BLaER1 (cell line): ENCODE measurements at regions not wholly inside any gene's neighbourhood (a gene's known extent, or its start where the extent isn't known, plus 50 kb on each side); places are given as distances from the start of the nearest gene placed in this dataset.

ENCODE experiments used
- H3K27ac ChIP-seq: shearing (Covaris generic); formaldehyde crosslinking; 2 replicates; pipeline ENCODE4 v1.8.1; 2022
- H3K27me3 ChIP-seq: shearing (Covaris generic); formaldehyde crosslinking; 2 replicates; pipeline ENCODE4 v1.8.1; 2022
- H3K36me3 ChIP-seq: shearing (Covaris generic); formaldehyde crosslinking; 2 replicates; pipeline ENCODE4 v1.8.1; 2022
- H3K4me1 ChIP-seq: shearing (Covaris generic); formaldehyde crosslinking; 2 replicates; pipeline ENCODE4 v1.8.1; 2022
- H3K4me2 ChIP-seq: shearing (Covaris generic); formaldehyde crosslinking; 2 replicates; pipeline ENCODE4 v1.8.1; 2022
- H3K4me3 ChIP-seq: shearing (Covaris generic); formaldehyde crosslinking; 2 replicates; pipeline ENCODE4 v1.8.1; 2022
- H3K9ac ChIP-seq: shearing (Covaris generic); formaldehyde crosslinking; 2 replicates; pipeline ENCODE4 v1.8.1; 2022
- H3K9me3 ChIP-seq: shearing (Covaris generic); formaldehyde crosslinking; 2 replicates; pipeline ENCODE4 v1.8.1; 2022
- H4K20me1 ChIP-seq: shearing (Covaris generic); formaldehyde crosslinking; 2 replicates; pipeline ENCODE4 v1.8.1; 2022
- Cebpa-rat ChIP-seq: shearing (Covaris generic); IDR thresholded peaks from 2 replicates; pipeline ENCODE4 v1.8.1; 2022

GRCh38 chr13:31060220-31060619 lies 101.5 kb downstream of the HSPH1 start:
- no peak overlapping the region for H3K4me3 ChIP-seq
- H4K20me1 ChIP-seq = no peaks in the 10 kb centered on the region
- H3K27me3 ChIP-seq = no peaks in the 10 kb centered on the region
- no peak overlapping the region for H3K9ac ChIP-seq
- H3K36me3 ChIP-seq = no peaks in the 10 kb centered on the region
- H3K27ac ChIP-seq = no peak overlapping the region
- H3K9me3 ChIP-seq = 0 out of 2 replicates have a peak, but pooled peaks cover 3% of the 10 kb centered on the region
- H3K4me2 ChIP-seq = no peak overlapping the region
- no peaks in the 10 kb centered on the region for H3K4me1 ChIP-seq
- no peak for TF ChIP-seq Cebpa-rat

- no peak overlapping the region for H3K27ac ChIP-seq
- no peak for TF ChIP-seq Cebpa-rat
- no peak overlapping the region for H3K9ac ChIP-seq
- H4K20me1 ChIP-seq = no peaks in the 10 kb centered on the region
- no peaks in the 10 kb centered on the region for H3K9me3 ChIP-seq
- H3K36me3 ChIP-seq = no peaks in the 10 kb centered on the region
- H3K4me1 ChIP-seq = no peaks in the 10 kb centered on the region
- H3K27me3 ChIP-seq = no peaks in the 10 kb centered on the region
- no peak overlapping the region for H3K4me2 ChIP-seq
- H3K4me3 ChIP-seq = no peak overlapping the region
Measured at GRCh38 chr13:31057403-31058033, 104.2 kb downstream of the HSPH1 start.

- Histone ChIP-seq H4K20me1 (no peaks in the 10 kb centered on the region), H3K27me3 (no peaks in the 10 kb centered on the region), H3K4me3 (no peak overlapping the region), H3K9me3 (no peaks in the 10 kb centered on the region), H3K4me2 (no peak overlapping the region), H3K9ac (no peak overlapping the region), H3K4me1 (no peaks in the 10 kb centered on the region), H3K36me3 (no peaks in the 10 kb centered on the region), H3K27ac (no peak overlapping the region)
- no peak for TF ChIP-seq Cebpa-rat
Measured at GRCh38 chr13:31056644-31057271, 104.9 kb downstream of the HSPH1 start.

GRCh38 chr13:31055589-31055988 lies 106.1 kb downstream of the HSPH1 start:
- Histone ChIP-seq H3K27ac (no peak overlapping the region), H3K4me1 (peaks cover 9% of the 10 kb centered on the region)

GRCh38 chr13:31054632-31055031 lies 107.1 kb downstream of the HSPH1 start:
- H4K20me1 ChIP-seq = no peaks in the 10 kb centered on the region
- H3K27me3 ChIP-seq = no peaks in the 10 kb centered on the region
- H3K4me2 ChIP-seq = no peak overlapping the region
- no peaks in the 10 kb centered on the region for H3K9me3 ChIP-seq
- no peaks in the 10 kb centered on the region for H3K36me3 ChIP-seq
- peaks cover 9% of the 10 kb centered on the region for H3K4me1 ChIP-seq
- no peak overlapping the region for H3K4me3 ChIP-seq
- H3K27ac ChIP-seq = no peak overlapping the region
- TF ChIP-seq Cebpa-rat = no peak
- H3K9ac ChIP-seq = no peak overlapping the region

More at GRCh38 chr13:31055589-31055988, 106.1 kb downstream of the HSPH1 start:
- no peak overlapping the region for H3K4me2 ChIP-seq
- no peaks in the 10 kb centered on the region for H4K20me1 ChIP-seq
- no peaks in the 10 kb centered on the region for H3K9me3 ChIP-seq
- no peak overlapping the region for H3K4me3 ChIP-seq
- no peak for TF ChIP-seq Cebpa-rat
- H3K27me3 ChIP-seq = no peaks in the 10 kb centered on the region
- no peak overlapping the region for H3K9ac ChIP-seq
- no peaks in the 10 kb centered on the region for H3K36me3 ChIP-seq

GRCh38 chr13:31053896-31054295 lies 107.8 kb downstream of the HSPH1 start:
- H3K27me3 ChIP-seq = no peaks in the 10 kb centered on the region
- no peak overlapping the region for H3K9ac ChIP-seq
- H3K4me1 ChIP-seq = peaks cover 9% of the 10 kb centered on the region
- no peak overlapping the region for H3K4me3 ChIP-seq
- TF ChIP-seq Cebpa-rat = no peak
- no peaks in the 10 kb centered on the region for H3K9me3 ChIP-seq
- no peaks in the 10 kb centered on the region for H3K36me3 ChIP-seq
- no peak overlapping the region for H3K27ac ChIP-seq
- no peak overlapping the region for H3K4me2 ChIP-seq
- no peaks in the 10 kb centered on the region for H4K20me1 ChIP-seq

- no peak overlapping the region for H3K4me3 ChIP-seq
- no peaks in the 10 kb centered on the region for H3K27me3 ChIP-seq
- H3K4me2 ChIP-seq = no peak overlapping the region
- no peaks in the 10 kb centered on the region for H4K20me1 ChIP-seq
- H3K9me3 ChIP-seq = no peaks in the 10 kb centered on the region
- H3K9ac ChIP-seq = no peak overlapping the region
- H3K4me1 ChIP-seq = peaks cover 9% of the 10 kb centered on the region
- no peak for TF ChIP-seq Cebpa-rat
- no peak overlapping the region for H3K27ac ChIP-seq
- H3K36me3 ChIP-seq = no peaks in the 10 kb centered on the region
Measured at GRCh38 chr13:31053091-31053490, 108.6 kb downstream of the HSPH1 start.

- Histone ChIP-seq H4K20me1 (no peaks in the 10 kb centered on the region), H3K9ac (no peak overlapping the region), H3K4me1 (peaks cover 9% of the 10 kb centered on the region), H3K27ac (no peak overlapping the region), H3K4me3 (no peak overlapping the region), H3K27me3 (no peaks in the 10 kb centered on the region), H3K36me3 (no peaks in the 10 kb centered on the region), H3K9me3 (no peaks in the 10 kb centered on the region), H3K4me2 (no peak overlapping the region)
- TF ChIP-seq Cebpa-rat = no peak
Measured at GRCh38 chr13:31052478-31052877, 109.2 kb downstream of the HSPH1 start.

GRCh38 chr13:31051999-31052398 lies 109.7 kb downstream of the HSPH1 start:
- Histone ChIP-seq H3K36me3 (no peaks in the 10 kb centered on the region), H3K4me2 (no peak overlapping the region), H3K9me3 (no peaks in the 10 kb centered on the region), H3K27ac (no peak overlapping the region), H3K4me3 (no peak overlapping the region), H4K20me1 (no peaks in the 10 kb centered on the region), H3K27me3 (no peaks in the 10 kb centered on the region), H3K4me1 (peaks cover 11% of the 10 kb centered on the region), H3K9ac (no peak overlapping the region)
- TF ChIP-seq Cebpa-rat = no peak

GRCh38 chr13:31050486-31051400 lies 111.0 kb downstream of the HSPH1 start:
- TF ChIP-seq Cebpa-rat = no peak
- Histone ChIP-seq H3K27me3 (no peaks in the 10 kb centered on the region), H4K20me1 (no peaks in the 10 kb centered on the region), H3K4me1 (peaks cover 23% of the 10 kb centered on the region), H3K36me3 (no peaks in the 10 kb centered on the region), H3K4me2 (no peak overlapping the region), H3K27ac (no peak overlapping the region), H3K4me3 (no peak overlapping the region), H3K9ac (no peak overlapping the region), H3K9me3 (no peaks in the 10 kb centered on the region)
